ENCODE measurements at regions not wholly inside any gene's neighbourhood (a gene's known extent, or its start where the extent isn't known, plus 50 kb on each side); places are given as distances from the start of the nearest gene placed in this dataset.

- Mint-ChIP-seq H3K4me1 (ENCODE audit: low read depth) (peaks cover 13% of the 10 kb centered on the region), H3K9me3 (no peaks in the 10 kb centered on the region), H3K36me3 (ENCODE audit: low read depth) (no peaks in the 10 kb centered on the region), H3K4me3 (peak overlapping the region; percentile 89; the same call in 1 of the 2 replicates), H3K27me3 (ENCODE audit: insufficient read depth) (peaks cover 10% of the 10 kb centered on the region), H3K27ac (no peak overlapping the region)
- no peak for TF ChIP-seq CTCF (IDR thresholded peaks at IDR 0.05)
- DNase-seq, result no peak
Measured at GRCh38 chr1:58248072-58248471, 298.5 kb downstream of the OMA1 start.

DNA sequence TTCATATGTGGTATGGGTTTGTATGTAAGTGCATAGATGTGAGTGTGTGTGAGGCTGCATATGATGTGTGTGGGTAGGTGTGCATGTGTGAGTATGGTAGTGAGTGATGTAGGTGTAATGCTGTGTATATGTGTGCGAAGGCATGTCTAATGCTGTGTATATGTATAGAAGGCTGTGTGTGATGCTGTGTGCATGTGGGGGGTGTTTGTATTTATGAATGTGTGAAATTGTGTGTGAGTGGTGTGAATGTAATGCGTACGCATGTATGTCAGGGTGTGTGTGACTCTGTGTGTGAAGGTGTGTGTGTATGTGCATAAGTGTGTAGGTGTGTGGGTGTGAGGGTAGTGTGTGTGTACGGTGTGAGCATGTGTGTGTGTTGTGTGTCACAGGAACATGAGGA, 300.0 kb downstream of the OMA1 start:
- H3K9me3 Mint-ChIP-seq, result no peaks in the 10 kb centered on the region
- DNase-seq, result no peak
- H3K27ac Mint-ChIP-seq, result no peak overlapping the region
- H3K36me3 Mint-ChIP-seq (ENCODE audit: low read depth), result no peaks in the 10 kb centered on the region
- H3K4me1 Mint-ChIP-seq (ENCODE audit: low read depth), result peaks cover 13% of the 10 kb centered on the region
- no peak overlapping the region for H3K4me3 Mint-ChIP-seq
- no peak for TF ChIP-seq CTCF (IDR thresholded peaks at IDR 0.05)
- H3K27me3 Mint-ChIP-seq (ENCODE audit: insufficient read depth), result peaks cover 9% of the 10 kb centered on the region

DNA sequence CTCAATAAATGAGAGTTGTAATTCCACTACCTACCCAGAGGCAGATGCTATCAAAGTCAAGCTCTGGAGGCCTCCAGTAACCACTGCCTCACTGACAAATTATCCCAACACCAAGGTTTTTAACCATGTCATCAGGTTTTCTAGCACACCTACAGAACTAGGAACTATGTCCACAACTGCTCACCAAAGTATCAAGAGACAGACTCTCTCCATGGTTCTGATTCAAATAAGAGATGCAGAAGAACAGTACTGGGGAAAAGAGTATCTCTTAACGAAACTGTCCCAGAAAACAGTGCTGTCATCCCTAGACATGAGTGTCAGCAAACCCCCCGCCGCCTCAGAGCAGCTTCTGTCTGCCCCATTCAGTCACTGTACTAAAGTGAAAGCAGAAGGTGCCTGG, 301.7 kb downstream of the OMA1 start:
- H3K27me3 Mint-ChIP-seq (ENCODE audit: insufficient read depth), result peaks cover 6% of the 10 kb centered on the region
- peaks cover 13% of the 10 kb centered on the region for H3K4me1 Mint-ChIP-seq (ENCODE audit: low read depth)

DNA sequence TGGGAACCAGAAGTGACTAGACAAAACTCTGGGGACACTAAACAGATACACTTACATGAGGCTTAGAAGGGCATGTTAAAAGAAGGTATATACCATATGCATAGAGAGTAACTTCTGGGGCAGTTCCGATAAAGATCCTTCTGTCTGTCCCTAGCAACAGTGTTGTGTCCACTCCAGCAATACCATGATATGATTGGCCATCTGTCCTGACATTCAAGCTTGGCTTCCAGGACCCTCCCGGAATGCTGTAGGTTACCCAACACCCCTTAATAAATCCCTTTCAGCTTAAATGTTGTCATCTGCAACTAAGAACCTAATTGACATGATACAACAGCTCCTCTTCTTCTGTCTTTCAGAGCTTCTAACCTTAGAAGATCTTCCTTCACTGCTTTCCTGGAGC, 307.7 kb downstream of the OMA1 start:
- no peaks in the 10 kb centered on the region; the same call in 1 of the 2 replicates for H3K4me1 Mint-ChIP-seq (ENCODE audit: low read depth)
- TF ChIP-seq CTCF (IDR thresholded peaks at IDR 0.05), result no peak
- H3K27me3 Mint-ChIP-seq (ENCODE audit: insufficient read depth), result no peaks in the 10 kb centered on the region; the same call in 1 of the 2 replicates
- H3K27ac Mint-ChIP-seq, result no peak overlapping the region
- no peak for DNase-seq
- no peak overlapping the region for H3K4me3 Mint-ChIP-seq
- no peaks in the 10 kb centered on the region for H3K36me3 Mint-ChIP-seq (ENCODE audit: low read depth)
- H3K9me3 Mint-ChIP-seq, result no peaks in the 10 kb centered on the region

More for the DNA sequence above, 301.7 kb downstream of the OMA1 start:
- no peak overlapping the region for H3K4me3 Mint-ChIP-seq
- no peaks in the 10 kb centered on the region for H3K9me3 Mint-ChIP-seq
- no peaks in the 10 kb centered on the region for H3K36me3 Mint-ChIP-seq (ENCODE audit: low read depth)
- no peak for TF ChIP-seq CTCF (IDR thresholded peaks at IDR 0.05)
- no peak for DNase-seq
- no peak overlapping the region for H3K27ac Mint-ChIP-seq

GRCh38 chr1:58233729-58234128, 312.8 kb downstream of the OMA1 start:
- no peak overlapping the region for H3K27ac Mint-ChIP-seq

More at GRCh38 chr1:58233729-58234128, 312.8 kb downstream of the OMA1 start:
- Mint-ChIP-seq H3K4me1 (ENCODE audit: low read depth) (no peaks in the 10 kb centered on the region), H3K9me3 (no peaks in the 10 kb centered on the region), H3K4me3 (no peak overlapping the region), H3K27me3 (ENCODE audit: insufficient read depth) (peaks cover 2% of the 10 kb centered on the region; the same call in 1 of the 2 replicates), H3K36me3 (ENCODE audit: low read depth) (no peaks in the 10 kb centered on the region)
- TF ChIP-seq CTCF (IDR thresholded peaks at IDR 0.05), result no peak
- no peak for DNase-seq

Data from HFFc6 (cell line).